Neural cell (in vitro differentiated cells): ENCODE measurements at regions not wholly inside any gene's neighbourhood (a gene's known extent, or its start where the extent isn't known, plus 50 kb on each side); places are given as distances from the start of the nearest gene placed in this dataset.

ENCODE experiments used
- H2AFZ ChIP-seq: fragments of 200-600, 300-800 bp; sonication (generic), shearing (Covaris generic); 2 replicates; pipeline ENCODE4 v1.6.0; 2014; ENCODE audit warnings: low read depth, mild to moderate bottlenecking, antibody characterized with exemption, low read length, moderate library complexity
- H3F3A ChIP-seq: fragments of 200-600 bp; shearing (Covaris generic); 2 replicates; pipeline ENCODE4 v1.6.1; 2016; ENCODE audit warnings: mild to moderate bottlenecking, moderate library complexity, mixed read lengths, antibody characterized with exemption, low read length; ENCODE audit not compliant: insufficient read depth, poor library complexity, severe bottlenecking
- H3K27ac ChIP-seq: fragments of 200-600, 300-800 bp; sonication (generic), shearing (Covaris generic); 2 replicates; pipeline ENCODE4 v1.5.1; 2014; ENCODE audit warnings: mild to moderate bottlenecking, low read length, moderate library complexity
- H3K27me3 ChIP-seq: fragments of 300-800, 200-600 bp; sonication (generic), shearing (Covaris generic); 2 replicates; pipeline ENCODE4 v1.6.0; 2014; ENCODE audit warnings: mild to moderate bottlenecking, low read depth, low read length, moderate library complexity; ENCODE audit not compliant: insufficient read depth
- H3K36me3 ChIP-seq: fragments of 300-800, 200-600 bp; sonication (generic), shearing (Covaris generic); 2 replicates; pipeline ENCODE4 v1.5.1; 2014; ENCODE audit warnings: mild to moderate bottlenecking, antibody characterized with exemption, low read length, moderate library complexity; ENCODE audit not compliant: insufficient read depth
- H3K4me2 ChIP-seq: fragments of 300-800, 200-600 bp; sonication (generic), shearing (Covaris generic); 2 replicates; pipeline ENCODE4 v1.6.0; 2014; ENCODE audit warnings: mild to moderate bottlenecking, low read length
- H3K4me3 ChIP-seq: fragments of 300-800, 200-600 bp; sonication (generic), shearing (Covaris generic); 2 replicates; pipeline ENCODE4 v1.5.1; 2014; ENCODE audit warnings: mild to moderate bottlenecking, low read length, moderate library complexity
- H3K79me2 ChIP-seq: fragments of 200-600 bp; shearing (Covaris generic); replicated peaks from 2 replicates; pipeline ENCODE4 v1.6.0; 2014; ENCODE audit warnings: mild to moderate bottlenecking, low read length, moderate library complexity; ENCODE audit not compliant: insufficient read depth
- H3K9ac ChIP-seq: fragments of 300-800, 200-600 bp; sonication (generic), shearing (Covaris generic); 2 replicates; pipeline ENCODE4 v1.6.1; 2016; ENCODE audit warnings: mild to moderate bottlenecking, low read length, mixed read lengths
- H3K9me2 ChIP-seq: fragments of 200-600 bp; shearing (Covaris generic); 2 replicates; pipeline ENCODE4 v1.6.1; 2016; ENCODE audit warnings: mild to moderate bottlenecking, low read length, mixed read lengths; ENCODE audit not compliant: insufficient read depth
- H3K9me3 ChIP-seq: fragments of 200-600, 300-800 bp; sonication (generic), shearing (Covaris generic); 2 replicates; pipeline ENCODE4 v1.6.1; 2016; ENCODE audit warnings: mild to moderate bottlenecking, mixed run types, low read length, moderate library complexity, mixed read lengths
- H4K20me1 ChIP-seq: fragments of 200-600 bp; shearing (Covaris generic); 2 replicates; pipeline ENCODE4 v1.6.1; 2016; ENCODE audit warnings: mild to moderate bottlenecking, mixed run types; ENCODE audit not compliant: insufficient read depth
- CTCF ChIP-seq: fragments of 450-650 bp; IDR thresholded peaks from 2 replicates; pipeline ENCODE4 v1.5.1; 2014; ENCODE audit warnings: antibody characterized with exemption, mild to moderate bottlenecking, moderate library complexity; ENCODE audit not compliant: poor library complexity, severe bottlenecking
- EP300 ChIP-seq: fragments of 450-650 bp; conservative IDR thresholded peaks from 2 replicates; pipeline ENCODE4 v1.6.1; 2014; ENCODE audit warnings: antibody characterized with exemption, mild to moderate bottlenecking, moderate library complexity; ENCODE audit not compliant: poor library complexity, severe bottlenecking
- EZH2 ChIP-seq: fragments of 200-600, 300-800 bp; shearing (Covaris generic), sonication (generic); IDR thresholded peaks from 2 replicates; pipeline ENCODE4 v1.6.1; 2014; ENCODE audit warnings: antibody characterized with exemption, low read length, borderline replicate concordance, mild to moderate bottlenecking; ENCODE audit not compliant: insufficient read depth, poor library complexity, severe bottlenecking
- MXI1 ChIP-seq: fragments of 450-650 bp; conservative IDR thresholded peaks from 2 replicates; pipeline ENCODE4 v1.6.1; 2014; ENCODE audit warnings: antibody characterized with exemption, mild to moderate bottlenecking; ENCODE audit not compliant: poor library complexity, severe bottlenecking
- POLR2AphosphoS5 ChIP-seq: IDR thresholded peaks from 2 replicates; pipeline ENCODE4 v1.6.1; 2012
- RAD21 ChIP-seq: fragments of 450-650 bp; conservative IDR thresholded peaks from 2 replicates; pipeline ENCODE4 v1.6.1; 2014; ENCODE audit warnings: antibody characterized with exemption, mild to moderate bottlenecking, moderate library complexity
- REST ChIP-seq: IDR thresholded peaks from 2 replicates; pipeline ENCODE4 v1.6.1; 2012; ENCODE audit warnings: borderline replicate concordance
- SMC3 ChIP-seq: fragments of 450-650 bp; conservative IDR thresholded peaks from 2 replicates; pipeline ENCODE4 v1.6.1; 2014; ENCODE audit warnings: antibody characterized with exemption, mild to moderate bottlenecking, moderate library complexity; ENCODE audit not compliant: poor library complexity
- TAF1 ChIP-seq: IDR thresholded peaks from 2 replicates; pipeline ENCODE4 v1.6.1; 2012; ENCODE audit warnings: low read depth

- H2AFZ ChIP-seq, result no peak overlapping the region
Measured at GRCh38 chr13:74730556-74731331, 596.5 kb upstream of the KLF12 start.

GRCh38 chr13:74726206-74726605, 592.0 kb upstream of the KLF12 start:
- no peaks in the 10 kb centered on the region for H3F3A ChIP-seq
- no peaks in the 10 kb centered on the region for H3K79me2 ChIP-seq
- TF ChIP-seq REST, result no peak
- TF ChIP-seq MXI1, result no peak
- TF ChIP-seq SMC3, result no peak
- TF ChIP-seq POLR2AphosphoS5, result no peak
- TF ChIP-seq CTCF, result no peak

More at GRCh38 chr13:74730556-74731331, 596.5 kb upstream of the KLF12 start:
- TF ChIP-seq MXI1, result no peak
- TF ChIP-seq RAD21, result no peak
- TF ChIP-seq CTCF, result no peak
- TF ChIP-seq POLR2AphosphoS5, result no peak
- no peak for TF ChIP-seq SMC3
- TF ChIP-seq EP300, result no peak
- TF ChIP-seq EZH2, result no peak
- TF ChIP-seq TAF1, result no peak
- no peak for TF ChIP-seq REST
- H3K36me3 ChIP-seq, result no peaks in the 10 kb centered on the region
- no peaks in the 10 kb centered on the region for H3K27me3 ChIP-seq
- H3K4me3 ChIP-seq, result no peak overlapping the region
- no peak overlapping the region for H3K27ac ChIP-seq
- H3K4me2 ChIP-seq, result no peak overlapping the region
- no peak overlapping the region for H3K9ac ChIP-seq
- no peaks in the 10 kb centered on the region for H3K9me3 ChIP-seq
- H3K9me2 ChIP-seq, result no peaks in the 10 kb centered on the region
- no peaks in the 10 kb centered on the region for H3K79me2 ChIP-seq
- H3F3A ChIP-seq, result no peaks in the 10 kb centered on the region
- H4K20me1 ChIP-seq, result no peaks in the 10 kb centered on the region

More at GRCh38 chr13:74726206-74726605, 592.0 kb upstream of the KLF12 start:
- no peaks in the 10 kb centered on the region for H3K27me3 ChIP-seq
- no peak overlapping the region for H3K9ac ChIP-seq
- H2AFZ ChIP-seq, result no peak overlapping the region
- H3K4me3 ChIP-seq, result no peak overlapping the region
- no peaks in the 10 kb centered on the region for H3K9me3 ChIP-seq
- H3K9me2 ChIP-seq, result no peaks in the 10 kb centered on the region
- H3K4me2 ChIP-seq, result no peak overlapping the region
- H3K27ac ChIP-seq, result no peak overlapping the region
- no peaks in the 10 kb centered on the region for H4K20me1 ChIP-seq
- no peaks in the 10 kb centered on the region for H3K36me3 ChIP-seq
